Right atrium auricular region (tissue), 2 donors: ENCODE measurements at regions not wholly inside any gene's neighbourhood (a gene's known extent, or its start where the extent isn't known, plus 50 kb on each side); places are given as distances from the start of the nearest gene placed in this dataset.
"Not testable (repeated sequence)": the region's sequence is repeated elsewhere in the genome, so short reads cannot be mapped to it uniquely, and the experiment has no call there.

Source experiments
- DNase-seq: peaks from one replicate; pipeline ENCODE4 v3.0.0-alpha.2; 2019; ENCODE audit warnings: low spot score
- H3K27ac ChIP-seq, 2 donors: fragments of 200-600 bp; sonication (generic); 1 replicate in 1 of 2; 2 replicates in 1 of 2; pipeline ENCODE4 v1.5.1; 2016 to 2019
- H3K27me3 ChIP-seq, 2 donors: fragments of 200-600 bp; sonication (generic); one replicate each; pipeline versions ENCODE4 v1.5.1 to v1.6.0; 2017 to 2019
- H3K36me3 ChIP-seq: fragments of 200-600 bp; sonication (generic); one replicate; pipeline ENCODE4 v1.5.1; 2016
- H3K4me1 ChIP-seq, 2 donors: fragments of 200-600 bp; sonication (generic); one replicate each; pipeline versions ENCODE4 v1.5.1 to v1.6.0; 2017 to 2019
- H3K4me3 ChIP-seq, 2 donors: fragments of 200-600 bp; sonication (generic); 1 replicate in 1 of 2; 2 replicates in 1 of 2; pipeline ENCODE4 v1.5.1; 2017 to 2019; ENCODE audit warnings: mild to moderate bottlenecking in 1 of 2, moderate library complexity in 1 of 2
- H3K9me3 ChIP-seq, 2 donors: fragments of 200-600 bp; sonication (generic); one replicate each; pipeline ENCODE4 v1.5.1; 2019
- CTCF ChIP-seq, 2 donors: fragments of 200-600 bp; sonication (generic); IDR thresholded peaks; one replicate each; pipeline ENCODE4 v1.5.1; 2019; ENCODE audit warnings: antibody characterized with exemption in 2 of 2

- H3K36me3 ChIP-seq: no peaks in the 10 kb centered on the region
- TF ChIP-seq CTCF (IDR thresholded peaks at IDR 0.05): no peak
- peak; percentile 32 for DNase-seq
- no peak overlapping the region for H3K27ac ChIP-seq
- H3K4me1 ChIP-seq: no peaks in the 10 kb centered on the region
- no peaks in the 10 kb centered on the region for H3K27me3 ChIP-seq
- peaks cover 0 to 15% of the 10 kb centered on the region in 2 donors for H3K9me3 ChIP-seq
- no peak overlapping the region for H3K4me3 ChIP-seq
These were observed 79.1 kb downstream of the MRPL36 start for GRCh38 chr5:1720396-1721110.

- no peak for TF ChIP-seq CTCF (IDR thresholded peaks at IDR 0.05)
- no peak overlapping the region for H3K27ac ChIP-seq
- no peaks in the 10 kb centered on the region for H3K4me1 ChIP-seq
- H3K9me3 ChIP-seq: peaks cover 0 to 15% of the 10 kb centered on the region in 2 donors
- no peak overlapping the region for H3K4me3 ChIP-seq
- H3K36me3 ChIP-seq: no peaks in the 10 kb centered on the region
- DNase-seq: peak; percentile 53
- no peaks in the 10 kb centered on the region for H3K27me3 ChIP-seq
These were observed 79.8 kb downstream of the MRPL36 start for GRCh38 chr5:1719860-1720259.

- TF ChIP-seq CTCF (IDR thresholded peaks at IDR 0.05): no peak
- H3K27ac ChIP-seq: no peak overlapping the region
- no peaks in the 10 kb centered on the region for H3K27me3 ChIP-seq
- peaks cover 0 to 15% of the 10 kb centered on the region in 2 donors for H3K9me3 ChIP-seq
- DNase-seq: no peak
- no peak overlapping the region for H3K4me3 ChIP-seq
- H3K4me1 ChIP-seq: no peaks in the 10 kb centered on the region
- H3K36me3 ChIP-seq: no peaks in the 10 kb centered on the region
These were observed 81.0 kb downstream of the MRPL36 start for GRCh38 chr5:1718669-1719068.

GRCh38 chr5:1710091-1710490 lies 89.5 kb downstream of the MRPL36 start:
- H3K36me3 ChIP-seq, H3K27me3 ChIP-seq, H3K4me1 ChIP-seq, DNase-seq, H3K9me3 ChIP-seq, H3K27ac ChIP-seq, H3K4me3 ChIP-seq: not testable (repeated sequence)

- no peak for TF ChIP-seq CTCF (IDR thresholded peaks at IDR 0.05)
- Histone ChIP-seq H3K4me3 (no peak overlapping the region), H3K36me3 (no peaks in the 10 kb centered on the region), H3K27ac (no peak overlapping the region), H3K4me1 (no peaks in the 10 kb centered on the region), H3K27me3 (no peaks in the 10 kb centered on the region), H3K9me3 (no peaks in the 10 kb centered on the region)
- peak; percentile 11 for DNase-seq
These were observed 90.3 kb downstream of the MRPL36 start for GRCh38 chr5:1709171-1709803.

GRCh38 chr5:1708592-1709141 lies 91.0 kb downstream of the MRPL36 start:
- Histone ChIP-seq H3K9me3 (no peaks in the 10 kb centered on the region), H3K4me1 (no peaks in the 10 kb centered on the region), H3K27me3 (no peaks in the 10 kb centered on the region), H3K27ac (no peak overlapping the region), H3K36me3 (no peaks in the 10 kb centered on the region), H3K4me3 (no peak overlapping the region)
- no peak for TF ChIP-seq CTCF (IDR thresholded peaks at IDR 0.05)
- peak; percentile 38 for DNase-seq
